SU-DHL-6 (cell line): ENCODE measurements at regions not wholly inside any gene's neighbourhood (a gene's known extent, or its start where the extent isn't known, plus 50 kb on each side); places are given as distances from the start of the nearest gene placed in this dataset.

ENCODE experiments used
- H2AFZ ChIP-seq: fragments of 200-600 bp; sonication (generic); 2 replicates; pipeline ENCODE4 v1.6.1; 2014; ENCODE audit warnings: low read depth, mild to moderate bottlenecking, moderate library complexity, mixed read lengths, antibody characterized with exemption, low read length; ENCODE audit not compliant: severe bottlenecking
- H3F3A ChIP-seq: fragments of 200-600 bp; shearing (Covaris generic); 2 replicates; pipeline ENCODE4 v1.6.0; 2016; ENCODE audit warnings: antibody characterized with exemption, mild to moderate bottlenecking; ENCODE audit not compliant: insufficient read depth
- H3K27ac ChIP-seq: fragments of 200-600 bp; sonication (generic); 2 replicates; pipeline ENCODE4 v1.5.1; 2016; ENCODE audit warnings: low read depth, mild to moderate bottlenecking, low read length, moderate library complexity, mixed read lengths
- H3K27me3 ChIP-seq: fragments of 200-600 bp; sonication (generic), shearing (Covaris generic); 2 replicates; pipeline ENCODE4 v1.6.0; 2014; ENCODE audit warnings: mild to moderate bottlenecking, low read length
- H3K36me3 ChIP-seq: fragments of 200-600 bp; sonication (generic); 2 replicates; pipeline ENCODE4 v1.6.1; 2014; ENCODE audit warnings: mild to moderate bottlenecking, low read length, mixed read lengths
- H3K4me2 ChIP-seq: fragments of 300-600, 200-600 bp; shearing (Covaris generic), sonication (generic); 2 replicates; pipeline ENCODE4 v1.6.0; 2014; ENCODE audit warnings: low read length, low read depth, mild to moderate bottlenecking; ENCODE audit not compliant: poor library complexity, severe bottlenecking
- H3K4me3 ChIP-seq: fragments of 200-600 bp; sonication (generic); 2 replicates; pipeline ENCODE4 v1.5.1; 2014; ENCODE audit warnings: antibody characterized with exemption, low read length, mild to moderate bottlenecking, mixed read lengths; ENCODE audit not compliant: insufficient read depth, poor library complexity, severe bottlenecking
- H3K79me2 ChIP-seq: fragments of 200-600 bp; sonication (generic); 2 replicates; pipeline ENCODE4 v1.6.1; 2014; ENCODE audit warnings: mild to moderate bottlenecking, low read length, moderate library complexity; ENCODE audit not compliant: insufficient read depth
- H3K9ac ChIP-seq: fragments of 200-600 bp; sonication (generic); 2 replicates; pipeline ENCODE4 v1.7.0; 2014; ENCODE audit warnings: mild to moderate bottlenecking, low read length
- H3K9me2 ChIP-seq: fragments of 200-600 bp; sonication (generic); replicated peaks from 2 replicates; pipeline ENCODE4 v1.6.1; 2014; ENCODE audit warnings: low read length; ENCODE audit not compliant: insufficient read depth
- H3K9me3 ChIP-seq: fragments of 200-600 bp; sonication (generic); 2 replicates; pipeline ENCODE4 v1.6.1; 2014; ENCODE audit warnings: low read length, mixed read lengths; ENCODE audit not compliant: insufficient read depth
- H4K20me1 ChIP-seq: fragments of 200-600 bp; sonication (generic); 2 replicates; pipeline ENCODE4 v1.6.1; 2014; ENCODE audit warnings: low read depth, mild to moderate bottlenecking, antibody characterized with exemption, low read length, moderate library complexity, mixed read lengths
- EZH2phosphoT487 ChIP-seq: fragments of 200-600 bp; sonication (generic), shearing (Covaris generic); conservative IDR thresholded peaks from 2 replicates; pipeline ENCODE4 v1.6.1; 2018; ENCODE audit warnings: mild to moderate bottlenecking, antibody characterized with exemption, low read length, moderate library complexity, mixed read lengths
- TF ChIP-seq, protein P1 (sequence below): fragments of 200-600 bp; sonication (generic); IDR thresholded peaks from one replicate; pipeline ENCODE4 v1.5.1; 2017; ENCODE audit warnings: antibody characterized with exemption, mild to moderate bottlenecking, low read length, moderate library complexity; ENCODE audit not compliant: insufficient read depth, poor library complexity, severe bottlenecking

GRCh38 chr3:67788396-67788795 lies 134.0 kb upstream of the SUCLG2 start:
- Histone ChIP-seq H2AFZ (no peak overlapping the region), H3F3A (no peaks in the 10 kb centered on the region), H4K20me1 (no peaks in the 10 kb centered on the region), H3K4me2 (no peak overlapping the region), H3K4me3 (no peak overlapping the region), H3K9me2 (no peaks in the 10 kb centered on the region), H3K9ac (no peak overlapping the region), H3K79me2 (no peaks in the 10 kb centered on the region), H3K36me3 (no peaks in the 10 kb centered on the region), H3K9me3 (no peaks in the 10 kb centered on the region), H3K27me3 (no peaks in the 10 kb centered on the region), H3K27ac (no peak overlapping the region)
- TF ChIP-seq, protein P1, sequence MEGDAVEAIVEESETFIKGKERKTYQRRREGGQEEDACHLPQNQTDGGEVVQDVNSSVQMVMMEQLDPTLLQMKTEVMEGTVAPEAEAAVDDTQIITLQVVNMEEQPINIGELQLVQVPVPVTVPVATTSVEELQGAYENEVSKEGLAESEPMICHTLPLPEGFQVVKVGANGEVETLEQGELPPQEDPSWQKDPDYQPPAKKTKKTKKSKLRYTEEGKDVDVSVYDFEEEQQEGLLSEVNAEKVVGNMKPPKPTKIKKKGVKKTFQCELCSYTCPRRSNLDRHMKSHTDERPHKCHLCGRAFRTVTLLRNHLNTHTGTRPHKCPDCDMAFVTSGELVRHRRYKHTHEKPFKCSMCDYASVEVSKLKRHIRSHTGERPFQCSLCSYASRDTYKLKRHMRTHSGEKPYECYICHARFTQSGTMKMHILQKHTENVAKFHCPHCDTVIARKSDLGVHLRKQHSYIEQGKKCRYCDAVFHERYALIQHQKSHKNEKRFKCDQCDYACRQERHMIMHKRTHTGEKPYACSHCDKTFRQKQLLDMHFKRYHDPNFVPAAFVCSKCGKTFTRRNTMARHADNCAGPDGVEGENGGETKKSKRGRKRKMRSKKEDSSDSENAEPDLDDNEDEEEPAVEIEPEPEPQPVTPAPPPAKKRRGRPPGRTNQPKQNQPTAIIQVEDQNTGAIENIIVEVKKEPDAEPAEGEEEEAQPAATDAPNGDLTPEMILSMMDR, result no peak
- no peak for TF ChIP-seq EZH2phosphoT487

DNA sequence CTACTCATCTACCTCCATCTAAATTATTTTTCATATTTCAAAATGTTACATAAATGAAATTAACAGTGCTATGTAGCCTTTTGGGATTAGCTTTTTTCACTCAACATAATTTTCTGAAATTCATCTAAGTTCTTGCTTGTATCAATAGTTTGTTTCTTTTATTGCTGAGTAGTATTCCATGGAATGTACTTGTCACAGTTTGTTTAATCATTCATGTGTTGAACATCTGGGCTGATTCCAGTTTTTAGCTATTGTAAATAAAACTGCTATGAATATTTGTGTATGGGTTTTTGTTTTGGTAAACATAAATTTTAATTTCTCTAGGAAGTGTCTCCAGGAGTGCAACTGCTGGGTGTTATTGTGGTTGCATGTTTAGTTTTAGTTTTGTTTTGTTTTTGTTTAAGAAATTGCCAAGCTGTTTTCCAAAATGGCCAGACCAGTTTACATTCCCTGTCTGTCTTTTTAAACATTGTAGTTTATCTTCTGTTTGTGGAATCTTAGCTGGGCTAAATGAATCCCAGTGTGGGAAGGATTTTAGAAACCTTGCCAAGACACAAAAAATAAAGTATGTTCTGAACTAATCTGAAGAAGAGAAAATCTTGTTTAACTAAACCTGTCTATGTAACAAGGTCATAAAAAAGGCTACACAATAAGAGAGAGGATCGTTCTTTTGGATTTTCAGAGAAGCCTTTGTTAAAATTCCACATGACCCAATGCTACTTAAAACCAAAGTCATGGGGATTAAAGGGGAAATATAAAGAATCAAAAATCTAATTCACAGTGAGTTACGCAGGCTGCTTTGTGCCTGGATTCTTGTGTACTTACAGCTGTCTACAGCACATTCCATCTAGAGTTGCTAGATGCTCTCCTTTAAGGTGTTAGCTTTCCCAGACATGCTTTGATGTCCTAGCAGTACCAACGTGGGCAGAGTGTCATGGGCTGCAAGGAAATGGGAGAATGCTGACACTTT lies 129.2 kb upstream of the SUCLG2 start:
- H3K9ac ChIP-seq, result no peak overlapping the region
- no peaks in the 10 kb centered on the region for H3K9me2 ChIP-seq
- H3K79me2 ChIP-seq, result no peaks in the 10 kb centered on the region
- H3K27me3 ChIP-seq, result no peaks in the 10 kb centered on the region
- H3K4me2 ChIP-seq, result no peak overlapping the region
- H4K20me1 ChIP-seq, result no peaks in the 10 kb centered on the region
- no peaks in the 10 kb centered on the region for H3K9me3 ChIP-seq
- H3F3A ChIP-seq, result no peaks in the 10 kb centered on the region
- no peak for TF ChIP-seq EZH2phosphoT487
- TF ChIP-seq, protein P1, result no peak
- H2AFZ ChIP-seq, result no peak overlapping the region
- H3K4me3 ChIP-seq, result no peak overlapping the region
- H3K36me3 ChIP-seq, result no peaks in the 10 kb centered on the region
- no peak overlapping the region for H3K27ac ChIP-seq

GRCh38 chr3:67781871-67782270 lies 127.5 kb upstream of the SUCLG2 start:
- Histone ChIP-seq H3K36me3 (no peaks in the 10 kb centered on the region), H3F3A (no peaks in the 10 kb centered on the region), H3K79me2 (no peaks in the 10 kb centered on the region), H3K9me2 (no peaks in the 10 kb centered on the region), H4K20me1 (no peaks in the 10 kb centered on the region), H3K27ac (no peak overlapping the region), H3K4me3 (no peak overlapping the region), H3K9me3 (no peaks in the 10 kb centered on the region), H3K4me2 (no peak overlapping the region), H3K9ac (no peak overlapping the region), H3K27me3 (no peaks in the 10 kb centered on the region), H2AFZ (no peak overlapping the region)
- no peak for TF ChIP-seq EZH2phosphoT487
- TF ChIP-seq, protein P1, result no peak
